ENCODE measurements at regions not wholly inside any gene's neighbourhood (a gene's known extent, or its start where the extent isn't known, plus 50 kb on each side); places are given as distances from the start of the nearest gene placed in this dataset.

DNA sequence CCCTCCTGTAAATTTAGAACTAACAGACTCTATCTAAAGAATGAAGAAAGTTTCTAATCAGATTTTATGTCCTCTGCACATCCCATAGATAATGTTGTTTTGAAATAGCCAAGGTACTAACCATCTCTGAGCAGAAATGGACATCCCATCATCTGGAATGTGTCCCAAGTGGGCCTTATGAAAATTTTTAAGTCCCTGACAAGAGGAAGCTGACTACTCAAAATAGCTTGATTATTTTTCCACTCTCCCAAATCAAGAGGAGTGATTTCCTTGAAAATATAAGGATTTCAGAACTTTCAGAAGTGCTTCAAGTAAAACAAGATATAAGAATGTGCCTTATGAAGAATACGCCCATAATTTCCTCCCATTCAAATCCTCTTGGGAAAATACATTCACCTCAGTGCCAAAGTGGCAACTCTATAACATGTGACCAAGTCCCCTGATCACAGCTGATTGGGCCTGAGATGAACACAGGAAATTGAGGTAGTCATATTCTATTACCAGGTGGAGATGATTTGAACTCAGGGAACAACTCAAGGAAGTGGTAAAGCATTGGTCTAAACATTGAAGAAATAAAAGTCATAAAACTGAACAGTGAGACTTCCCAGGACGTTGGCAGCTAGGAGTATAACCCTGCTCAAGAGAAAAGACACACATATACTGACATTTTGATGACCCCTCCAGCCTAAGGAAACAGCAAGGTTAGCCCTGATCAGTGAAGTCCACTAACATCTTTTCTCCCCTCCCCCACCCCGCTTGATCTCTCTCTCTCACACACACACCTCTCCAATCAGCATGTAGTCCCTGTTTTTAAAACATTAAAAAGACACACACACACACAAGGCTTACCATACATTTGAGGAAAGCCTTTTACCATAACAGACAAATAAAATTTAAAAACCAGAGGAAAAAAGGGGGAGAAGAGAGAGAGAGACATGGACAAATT lies 70.8 kb upstream of the TEAD1 start:
- TF ChIP-seq TAF1 (IDR thresholded peaks at IDR 0.05; ENCODE audit: borderline replicate concordance, low read depth, low read length) (no peak), POLR2A (IDR thresholded peaks at IDR 0.05; ENCODE audit: low read depth, low read length) (no peak), POLR2AphosphoS5 (IDR thresholded peaks at IDR 0.05; ENCODE audit: low read depth, low read length) (no peak)
